Aorta (tissue), 5 donors: ENCODE measurements at regions not wholly inside any gene's neighbourhood (a gene's known extent, or its start where the extent isn't known, plus 50 kb on each side); places are given as distances from the start of the nearest gene placed in this dataset.

Experiments used
- ATAC-seq: fragments of 200-7000 bp; cut with Tn5 transposase; one replicate; pipeline ENCODE4 v1.9.1; 2022; ENCODE audit warnings: moderate library complexity; ENCODE audit not compliant: low FRiP score
- DNase-seq, 2 donors: peaks; one replicate each; pipeline ENCODE4 v3.0.0-alpha.2; 2020
- H3K27ac ChIP-seq, 2 donors: one replicate each; pipeline ENCODE4 v1.5.1; 2013; ENCODE audit warnings: low read length in 2 of 2, mild to moderate bottlenecking in 2 of 2, moderate library complexity in 2 of 2, control low read depth in 1 of 2, inconsistent platforms in 1 of 2, low read depth in 1 of 2
- H3K27me3 ChIP-seq, 2 donors: one replicate each; pipeline ENCODE4 v1.6.1; 2013; ENCODE audit warnings: control low read depth in 1 of 2, low read length in 1 of 2, mild to moderate bottlenecking in 1 of 2, moderate library complexity in 1 of 2; ENCODE audit not compliant: insufficient read depth in 2 of 2, control insufficient read depth in 1 of 2
- H3K36me3 ChIP-seq, 2 donors: one replicate each; pipeline ENCODE4 v1.6.1; 2013; ENCODE audit warnings: control low read depth in 1 of 2, low read length in 1 of 2, mild to moderate bottlenecking in 1 of 2; ENCODE audit not compliant: insufficient read depth in 2 of 2, control insufficient read depth in 1 of 2
- H3K4me1 ChIP-seq, 2 donors: one replicate each; pipeline ENCODE4 v1.6.1; 2013; ENCODE audit warnings: low read length in 2 of 2, control low read depth in 1 of 2, mild to moderate bottlenecking in 1 of 2, moderate library complexity in 1 of 2; ENCODE audit not compliant: insufficient read depth in 2 of 2, control insufficient read depth in 1 of 2
- H3K4me3 ChIP-seq, 2 donors: one replicate each; pipeline ENCODE4 v1.5.1; 2013; ENCODE audit warnings: low read length in 2 of 2, control low read depth in 1 of 2, mild to moderate bottlenecking in 1 of 2
- H3K9me3 ChIP-seq: one replicate; pipeline ENCODE4 v1.6.1; 2013; ENCODE audit warnings: mild to moderate bottlenecking, low read length; ENCODE audit not compliant: control insufficient read depth
- WGBS, 2 donors: extraction: QIAGEN DNeasy Blood & Tissue Kit; methylation state at CpG; one replicate each; pipeline ENCODE4 v1.1.7; 2013; 5-methylcytosine and 5-hydroxymethylcytosine counted together
- intact Hi-C, 2 donors: fragments of 100-400 bp; cut with DNase I; formaldehyde crosslinking; loops; one replicate each; pipeline versions ENCODE4 v1.14.2 to v1.15.0; 2022
- donor health status: healthy with polysubstance abuse.
- donor health status: Bipolar disorder and iron deficiency.
- donor health status: DM: no; HTN: no; CAD: no.
- donor health status: DM: no; HTN: no; CAD: no.
- donor health status: DM: yes; HTN: yes; CAD: no.

GRCh38 chr1:189609167-189609566 is 868.5 kb downstream of the BRINP3 start:
- Histone ChIP-seq H3K4me3 (no peak overlapping the region), H3K4me1 (no peaks in the 10 kb centered on the region), H3K9me3 (no peaks in the 10 kb centered on the region), H3K27ac (no peak overlapping the region), H3K27me3 (no peaks in the 10 kb centered on the region), H3K36me3 (no peaks in the 10 kb centered on the region)
- no peak for DNase-seq
- intact Hi-C loops, result no loop called here
- WGBS, 2 donors, result 69 to 73% methylated on average over 2 of the region's 2 CpGs
- no peak for ATAC-seq

DNA sequence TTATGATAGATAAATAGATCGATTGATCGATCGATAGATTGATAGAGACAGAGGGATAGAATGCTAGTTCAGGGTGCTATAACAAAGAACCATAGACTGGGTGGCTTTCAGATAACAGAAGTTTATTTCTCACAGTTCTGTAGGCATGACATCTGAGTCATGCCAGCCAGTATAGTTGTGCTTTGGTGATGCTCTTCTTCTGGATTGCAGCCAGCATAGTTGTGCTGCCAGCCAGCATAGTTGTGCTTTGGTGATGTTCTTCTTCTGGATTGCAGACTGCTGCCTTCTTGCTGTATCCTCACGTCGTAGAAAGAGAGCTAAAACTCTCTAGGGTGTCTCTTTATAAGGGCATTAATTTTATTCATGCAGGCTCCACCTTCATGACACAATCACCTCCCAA is 860.8 kb downstream of the BRINP3 start:
- no peaks in the 10 kb centered on the region for H3K4me1 ChIP-seq
- DNase-seq (no peak), ATAC-seq (no peak)
- H3K27ac ChIP-seq, result no peak overlapping the region
- no peaks in the 10 kb centered on the region for H3K36me3 ChIP-seq
- H3K4me3 ChIP-seq, result no peak overlapping the region
- intact Hi-C loops, result no loop called here
- no peaks in the 10 kb centered on the region for H3K27me3 ChIP-seq
- 62 to 73% methylated on average over 5 of the region's 5 CpGs for WGBS, 2 donors
- no peaks in the 10 kb centered on the region for H3K9me3 ChIP-seq

DNA sequence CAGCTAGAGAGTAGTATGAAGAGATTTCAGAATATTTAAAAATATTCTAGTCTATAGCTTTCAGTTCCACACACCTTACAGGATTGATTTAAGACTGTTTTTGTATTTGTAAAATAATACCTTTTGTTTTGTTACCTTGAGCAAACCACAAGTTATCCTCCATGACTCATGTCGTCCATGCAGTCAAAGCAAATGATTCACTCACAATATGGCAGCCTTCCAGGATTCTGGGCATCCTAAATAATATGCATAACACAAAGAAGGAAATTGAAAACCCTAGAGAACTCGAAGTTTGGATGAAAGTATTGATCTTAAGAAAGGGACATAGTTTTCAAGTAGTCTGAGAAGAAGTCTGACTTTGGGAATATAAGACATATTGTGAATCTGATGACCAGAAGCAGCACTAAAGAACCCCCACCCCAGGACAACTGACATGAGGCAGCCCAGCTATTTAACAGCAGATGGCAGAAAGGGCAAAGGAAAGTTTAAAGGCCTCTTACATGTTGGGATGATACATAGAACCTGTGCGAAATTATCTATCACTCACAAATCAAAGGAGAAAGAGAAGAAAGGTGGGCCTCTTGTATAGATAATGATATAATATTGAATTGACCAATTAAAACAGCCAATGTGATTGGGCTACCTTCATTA is 857.9 kb downstream of the BRINP3 start:
- H3K9me3 ChIP-seq, result no peaks in the 10 kb centered on the region
- no peaks in the 10 kb centered on the region for H3K27me3 ChIP-seq
- H3K27ac ChIP-seq, result no peak overlapping the region
- H3K4me3 ChIP-seq, result no peak overlapping the region
- intact Hi-C loops, result no loop called here
- 65 to 67% methylated on average over 3 of the region's 3 CpGs for WGBS, 2 donors
- ATAC-seq, result no peak
- DNase-seq, result no peak
- H3K4me1 ChIP-seq, result no peaks in the 10 kb centered on the region
- no peaks in the 10 kb centered on the region for H3K36me3 ChIP-seq

DNA sequence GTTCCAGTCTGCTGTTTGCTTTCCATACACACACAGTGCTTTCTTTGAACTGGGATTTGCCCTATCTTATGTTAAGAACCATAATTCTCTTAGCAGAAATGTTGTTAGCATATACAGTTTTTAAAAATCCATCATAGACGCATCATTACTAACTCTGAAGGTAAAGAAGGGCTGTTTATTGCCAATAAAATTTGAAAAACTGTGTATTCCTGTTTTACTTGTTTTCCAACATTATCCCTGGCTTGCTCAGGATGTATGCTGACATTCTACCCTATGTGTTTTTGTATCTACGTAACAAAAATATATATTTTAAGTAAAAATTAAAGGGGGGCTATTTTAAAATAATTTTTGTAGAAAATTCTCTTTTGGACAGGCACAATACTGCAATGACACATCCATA is 857.2 kb downstream of the BRINP3 start:
- Histone ChIP-seq H3K27ac (no peak overlapping the region), H3K27me3 (no peaks in the 10 kb centered on the region), H3K36me3 (no peaks in the 10 kb centered on the region), H3K4me3 (no peak overlapping the region), H3K4me1 (no peaks in the 10 kb centered on the region), H3K9me3 (no peaks in the 10 kb centered on the region)
- 87 to 92% methylated on average over 2 of the region's 2 CpGs for WGBS, 2 donors
- no peak for ATAC-seq
- intact Hi-C loops, result no loop called here
- no peak for DNase-seq

GRCh38 chr1:189623336-189623735 is 854.3 kb downstream of the BRINP3 start:
- Histone ChIP-seq H3K9me3 (no peaks in the 10 kb centered on the region), H3K4me1 (no peaks in the 10 kb centered on the region), H3K36me3 (no peaks in the 10 kb centered on the region), H3K4me3 (no peak overlapping the region), H3K27ac (no peak overlapping the region), H3K27me3 (no peaks in the 10 kb centered on the region)
- DNase-seq (no peak), ATAC-seq (no peak)
- 89 to 94% methylated on average over 2 of the region's 2 CpGs for WGBS, 2 donors
- intact Hi-C loops, result no loop called here

DNA sequence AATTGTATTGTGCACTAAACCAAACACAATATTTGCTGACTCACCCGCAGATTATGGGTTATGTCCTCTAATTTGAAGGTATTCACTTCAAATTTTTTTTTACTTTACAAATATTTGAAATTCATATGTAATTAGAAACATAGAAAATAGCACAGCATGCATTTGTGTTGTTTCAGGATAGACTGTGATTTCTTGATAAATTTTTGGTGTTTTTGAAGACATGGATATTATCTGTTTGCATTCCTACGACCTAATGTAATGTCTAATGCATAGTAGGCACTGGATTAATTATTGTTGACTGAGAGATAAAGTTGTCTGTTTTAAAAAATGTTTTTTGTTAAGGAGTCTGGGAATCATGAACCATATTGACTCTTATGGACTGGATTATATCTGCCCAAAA is 850.2 kb downstream of the BRINP3 start:
- no peaks in the 10 kb centered on the region for H3K4me1 ChIP-seq
- DNase-seq (no peak), ATAC-seq (no peak)
- intact Hi-C loops, result no loop called here
- no peaks in the 10 kb centered on the region for H3K27me3 ChIP-seq
- no peak overlapping the region for H3K4me3 ChIP-seq
- no peak overlapping the region for H3K27ac ChIP-seq
- H3K9me3 ChIP-seq, result no peaks in the 10 kb centered on the region
- 59 to 62% methylated on average over 2 of the region's 2 CpGs for WGBS, 2 donors
- no peaks in the 10 kb centered on the region for H3K36me3 ChIP-seq

DNA sequence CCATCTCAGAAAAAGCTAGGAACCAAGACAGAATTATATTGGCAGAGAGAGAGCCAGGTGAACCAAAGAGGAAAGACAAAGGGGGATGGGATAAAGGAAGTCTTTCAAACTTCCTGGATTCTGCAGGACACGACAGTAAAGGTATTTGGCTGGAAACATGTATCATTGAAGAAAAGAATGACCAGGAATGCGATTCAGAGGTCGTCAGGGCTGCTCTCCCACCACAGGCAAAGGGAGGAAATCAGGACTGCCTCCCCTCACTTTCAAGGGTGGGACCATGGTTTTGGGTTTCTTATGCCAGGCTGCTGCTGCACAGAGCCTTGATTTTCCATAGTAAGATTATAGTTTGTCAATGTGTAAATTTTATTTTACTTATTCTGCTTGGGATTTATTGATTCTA is 848.8 kb downstream of the BRINP3 start:
- intact Hi-C loops, result no loop called here
- no peak for ATAC-seq
- Histone ChIP-seq H3K36me3 (no peaks in the 10 kb centered on the region), H3K27me3 (no peaks in the 10 kb centered on the region), H3K27ac (no peak overlapping the region), H3K4me1 (no peaks in the 10 kb centered on the region), H3K4me3 (no peak overlapping the region), H3K9me3 (no peaks in the 10 kb centered on the region)
- DNase-seq, result no peak
- 71% methylated on average over 3 of the region's 3 CpGs for WGBS, 2 donors

- H3K4me3 ChIP-seq, result no peak overlapping the region
- DNase-seq, result no peak
- H3K36me3 ChIP-seq, result no peaks in the 10 kb centered on the region
- WGBS, 2 donors, result 83 to 86% methylated on average over 2 of the region's 2 CpGs
- H3K27ac ChIP-seq, result no peak overlapping the region
- no peaks in the 10 kb centered on the region for H3K4me1 ChIP-seq
- intact Hi-C loops, result no loop called here
- no peaks in the 10 kb centered on the region for H3K9me3 ChIP-seq
- no peak for ATAC-seq
- no peaks in the 10 kb centered on the region for H3K27me3 ChIP-seq
These were observed 844.0 kb downstream of the BRINP3 start for GRCh38 chr1:189633658-189634057.

- no peak overlapping the region for H3K4me3 ChIP-seq
- H3K27me3 ChIP-seq, result no peaks in the 10 kb centered on the region
- ATAC-seq (no peak), DNase-seq (no peak)
- intact Hi-C loops, result no loop called here
- H3K9me3 ChIP-seq, result no peaks in the 10 kb centered on the region
- WGBS, 2 donors, result 90 to 93% methylated on average over 2 of the region's 2 CpGs
- H3K36me3 ChIP-seq, result no peaks in the 10 kb centered on the region
- no peak overlapping the region for H3K27ac ChIP-seq
- no peaks in the 10 kb centered on the region for H3K4me1 ChIP-seq
These were observed 840.6 kb downstream of the BRINP3 start for GRCh38 chr1:189637041-189637440.
